Glutamatergic neuron (in vitro differentiated cells): ENCODE measurements at regions not wholly inside any gene's neighbourhood (a gene's known extent, or its start where the extent isn't known, plus 50 kb on each side); places are given as distances from the start of the nearest gene placed in this dataset.

Source experiments
- DNase-seq: peaks from one replicate; pipeline ENCODE4 v3.0.0; 2022
- H3K27ac Mint-ChIP-seq: one replicate; pipeline ENCODE4 v1.8.0; 2020; ENCODE audit warnings: mild to moderate bottlenecking, mixed read lengths, inconsistent platforms; ENCODE audit not compliant: unreplicated experiment
- H3K27me3 Mint-ChIP-seq: one replicate; pipeline ENCODE4 v1.8.0; 2020; ENCODE audit warnings: mild to moderate bottlenecking, moderate library complexity, mixed read lengths, inconsistent platforms; ENCODE audit not compliant: unreplicated experiment
- H3K36me3 Mint-ChIP-seq: one replicate; pipeline ENCODE4 v1.8.0; 2020; ENCODE audit warnings: mild to moderate bottlenecking, mixed read lengths, inconsistent platforms; ENCODE audit not compliant: unreplicated experiment
- H3K4me1 Mint-ChIP-seq: one replicate; pipeline ENCODE4 v1.8.0; 2020; ENCODE audit warnings: mild to moderate bottlenecking, low read depth, mixed read lengths, inconsistent platforms; ENCODE audit not compliant: unreplicated experiment
- H3K4me3 Mint-ChIP-seq: one replicate; pipeline ENCODE4 v1.8.0; 2020; ENCODE audit warnings: mild to moderate bottlenecking, mixed read lengths, inconsistent platforms; ENCODE audit not compliant: unreplicated experiment
- H3K9me3 Mint-ChIP-seq: one replicate; pipeline ENCODE4 v1.8.0; 2020; ENCODE audit warnings: mild to moderate bottlenecking, moderate library complexity, mixed read lengths, inconsistent platforms; ENCODE audit not compliant: unreplicated experiment
- CTCF ChIP-seq: fragments of 200-600 bp; sonication (generic); IDR thresholded peaks from one replicate; pipeline ENCODE4 v1.5.0; 2021; ENCODE audit not compliant: partially characterized antibody, unreplicated experiment

GRCh38 chr4:86481440-86481839, 112.7 kb upstream of the PTPN13 start:
- no peak for TF ChIP-seq CTCF
- no peak overlapping the region for H3K4me3 Mint-ChIP-seq

DNA sequence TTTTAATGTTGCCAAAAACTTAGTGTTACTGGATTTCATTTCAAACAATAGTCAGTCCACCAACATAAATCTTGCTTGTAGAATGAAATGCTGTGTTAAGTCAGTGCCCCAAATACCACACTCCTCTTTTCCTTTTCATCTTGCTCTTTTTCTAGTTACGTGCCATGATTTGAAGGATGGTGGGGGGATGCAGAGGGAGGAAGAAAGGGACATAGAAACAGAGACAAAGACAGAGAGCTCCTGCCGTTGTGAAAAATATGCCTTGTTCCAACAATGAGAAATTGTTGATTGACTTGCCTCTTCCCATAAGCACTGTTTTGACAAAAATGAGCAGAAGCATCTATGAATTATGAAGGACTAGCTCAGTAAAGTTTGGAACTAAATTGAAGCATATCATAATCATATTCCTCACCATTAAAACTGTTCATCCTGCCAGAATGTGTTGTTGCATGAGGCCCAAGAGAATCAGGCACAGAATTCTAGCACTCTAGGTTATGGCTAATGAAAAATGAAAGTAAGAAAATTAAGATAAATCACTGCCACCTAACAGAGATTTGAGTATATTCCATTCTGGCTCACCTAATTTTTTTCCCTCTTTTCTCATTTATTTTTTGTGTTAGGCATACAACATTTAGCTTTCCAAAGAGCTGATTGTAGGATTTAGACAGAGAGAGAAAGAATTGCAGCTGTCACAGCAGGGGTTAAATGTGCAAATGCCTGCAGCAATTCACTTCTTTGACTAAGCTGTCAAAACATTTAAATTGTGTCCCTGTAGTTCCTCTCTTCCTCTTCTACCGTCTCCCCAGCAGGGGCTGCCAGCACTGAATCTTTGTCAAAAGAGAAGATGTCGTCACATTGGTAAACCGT, 111.6 kb upstream of the PTPN13 start:
- peaks cover 13% of the 10 kb centered on the region for H3K4me1 Mint-ChIP-seq
- H3K9me3 Mint-ChIP-seq: peaks cover 2% of the 10 kb centered on the region
- H3K36me3 Mint-ChIP-seq: no peaks in the 10 kb centered on the region
- peak; percentile 22 for TF ChIP-seq CTCF
- H3K27ac Mint-ChIP-seq: no peak overlapping the region
- no peaks in the 10 kb centered on the region for H3K27me3 Mint-ChIP-seq
- DNase-seq: peak; percentile 17
- H3K4me3 Mint-ChIP-seq: peak overlapping the region; percentile 3

More at GRCh38 chr4:86481440-86481839, 112.7 kb upstream of the PTPN13 start:
- Mint-ChIP-seq H3K4me1 (peaks cover 13% of the 10 kb centered on the region), H3K9me3 (no peaks in the 10 kb centered on the region), H3K27me3 (no peaks in the 10 kb centered on the region), H3K36me3 (no peaks in the 10 kb centered on the region), H3K27ac (no peak overlapping the region)
- DNase-seq: no peak

DNA sequence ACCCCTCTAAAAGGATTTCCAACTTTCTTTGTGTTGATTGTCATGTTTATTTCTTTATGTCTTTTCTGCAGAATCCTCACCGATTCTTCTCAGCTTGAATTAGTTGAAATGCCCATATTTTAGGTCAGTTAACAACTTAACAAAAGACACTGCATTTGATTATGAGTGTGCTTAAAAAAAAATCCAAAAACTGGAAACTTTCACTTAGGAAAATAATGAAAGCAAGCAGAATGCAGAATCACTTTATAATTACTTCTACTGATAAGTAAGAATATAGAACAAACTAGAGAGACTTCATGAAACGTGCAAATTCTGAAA, 111.0 kb upstream of the PTPN13 start:
- TF ChIP-seq CTCF: no peak
- Mint-ChIP-seq H3K36me3 (no peaks in the 10 kb centered on the region), H3K4me3 (no peak overlapping the region), H3K27ac (no peak overlapping the region), H3K9me3 (peaks cover 2% of the 10 kb centered on the region), H3K4me1 (peaks cover 13% of the 10 kb centered on the region), H3K27me3 (no peaks in the 10 kb centered on the region)
- no peak for DNase-seq

- H3K4me1 Mint-ChIP-seq: peaks cover 13% of the 10 kb centered on the region
- H3K36me3 Mint-ChIP-seq: no peaks in the 10 kb centered on the region
- H3K27ac Mint-ChIP-seq: no peak overlapping the region
- no peak for TF ChIP-seq CTCF
- no peak overlapping the region for H3K4me3 Mint-ChIP-seq
- H3K27me3 Mint-ChIP-seq: no peaks in the 10 kb centered on the region
- peaks cover 2% of the 10 kb centered on the region for H3K9me3 Mint-ChIP-seq
- DNase-seq: no peak
These were observed 110.3 kb upstream of the PTPN13 start for GRCh38 chr4:86483773-86484172.

GRCh38 chr4:86484241-86484640, 109.9 kb upstream of the PTPN13 start:
- Mint-ChIP-seq H3K9me3 (peaks cover 2% of the 10 kb centered on the region), H3K27ac (no peak overlapping the region), H3K36me3 (no peaks in the 10 kb centered on the region), H3K4me3 (no peak overlapping the region), H3K4me1 (peaks cover 13% of the 10 kb centered on the region), H3K27me3 (no peaks in the 10 kb centered on the region)
- no peak for TF ChIP-seq CTCF
- no peak for DNase-seq
